H1 (cell line): ENCODE measurements at regions not wholly inside any gene's neighbourhood (a gene's known extent, or its start where the extent isn't known, plus 50 kb on each side); places are given as distances from the start of the nearest gene placed in this dataset.

Experiments used
- CBX8 ChIP-seq: fragments of 300-800, 300-1000 bp; sonication (generic); IDR thresholded peaks from 2 replicates; pipeline ENCODE4 v1.7.1; 2016; ENCODE audit warnings: low read depth, low read length, borderline replicate concordance
- SP2 ChIP-seq: IDR thresholded peaks from 2 replicates; pipeline ENCODE4 v1.6.1; 2012; ENCODE audit warnings: mild to moderate bottlenecking, low read length, inconsistent platforms

DNA sequence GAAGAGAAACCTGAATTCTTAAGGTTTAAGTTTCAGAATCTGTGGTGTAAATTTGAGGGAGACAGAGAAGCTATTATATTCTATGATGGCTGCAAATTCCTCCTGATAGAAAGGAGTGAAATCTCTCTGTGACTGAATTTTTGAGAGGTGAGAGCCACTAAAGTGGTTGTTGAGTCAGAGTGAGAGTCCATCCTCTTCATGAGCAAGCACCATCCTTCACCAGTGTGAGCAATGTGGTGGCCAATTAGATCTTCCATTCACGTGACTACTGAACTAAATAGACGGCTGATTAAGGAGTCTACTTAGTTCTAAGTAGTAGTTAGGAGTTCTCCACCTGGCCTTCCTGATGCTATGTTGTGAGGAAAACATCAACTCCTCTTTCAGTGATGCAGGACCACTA lies 147.8 kb upstream of the CCNH start (continued):
- no peak for TF ChIP-seq CBX8
- no peak for TF ChIP-seq SP2
- TF ChIP-seq, all 59 proteins: peak for 0
